ENCODE measurements at regions not wholly inside any gene's neighbourhood (a gene's known extent, or its start where the extent isn't known, plus 50 kb on each side); places are given as distances from the start of the nearest gene placed in this dataset.
"Not testable (repeated sequence)": the region's sequence is repeated elsewhere in the genome, so short reads cannot be mapped to it uniquely, and the experiment has no call there.

- DNase-seq (ENCODE audit: low read depth in 1 of 2, low spot score in 1 of 2): no peak
Observed at GRCh38 chr9:85487872-85488271, 253.9 kb downstream of the AGTPBP1 start.

GRCh38 chr9:85484235-85484634, 257.5 kb downstream of the AGTPBP1 start:
- no peak for DNase-seq (ENCODE audit: low read depth in 1 of 2, low spot score in 1 of 2)

- no peak for DNase-seq (ENCODE audit: low read depth in 1 of 2, low spot score in 1 of 2)
Observed at GRCh38 chr9:85483208-85483607, 258.5 kb downstream of the AGTPBP1 start.

- DNase-seq (ENCODE audit: low read depth in 1 of 2, low spot score in 1 of 2): no peak
Observed at GRCh38 chr9:85479305-85479704, 262.4 kb downstream of the AGTPBP1 start.

- DNase-seq (ENCODE audit: low read depth in 1 of 2, low spot score in 1 of 2): no peak
Observed at GRCh38 chr9:85478847-85479246, 262.9 kb downstream of the AGTPBP1 start.

- DNase-seq (ENCODE audit: low read depth in 1 of 2, low spot score in 1 of 2): not testable (repeated sequence)
Observed at GRCh38 chr9:85474896-85475295, 266.9 kb downstream of the AGTPBP1 start.

- DNase-seq (ENCODE audit: low read depth in 1 of 2, low spot score in 1 of 2): no peak
Observed at GRCh38 chr9:85471791-85472190, 270.0 kb downstream of the AGTPBP1 start.

GRCh38 chr9:85469041-85469440, 272.7 kb downstream of the AGTPBP1 start:
- no peak for DNase-seq (ENCODE audit: low read depth in 1 of 2, low spot score in 1 of 2)

GRCh38 chr9:85466834-85467233, 274.9 kb downstream of the AGTPBP1 start:
- no peak for DNase-seq (ENCODE audit: low read depth in 1 of 2, low spot score in 1 of 2)

GRCh38 chr9:85458114-85458864, 283.5 kb downstream of the AGTPBP1 start:
- DNase-seq (ENCODE audit: low read depth in 1 of 2, low spot score in 1 of 2): not testable (repeated sequence)

GRCh38 chr9:85453850-85454249, 287.9 kb downstream of the AGTPBP1 start:
- DNase-seq (ENCODE audit: low read depth in 1 of 2, low spot score in 1 of 2): no peak

GRCh38 chr9:85452841-85453240, 288.9 kb downstream of the AGTPBP1 start:
- DNase-seq (ENCODE audit: low read depth in 1 of 2, low spot score in 1 of 2): no peak

GRCh38 chr9:85451680-85452079, 290.1 kb downstream of the AGTPBP1 start:
- DNase-seq (ENCODE audit: low read depth in 1 of 2, low spot score in 1 of 2): no peak

GRCh38 chr9:85445887-85446286, 295.9 kb downstream of the AGTPBP1 start:
- DNase-seq (ENCODE audit: low read depth in 1 of 2, low spot score in 1 of 2): no peak

GRCh38 chr9:85444243-85444642, 297.5 kb downstream of the AGTPBP1 start:
- no peak for DNase-seq (ENCODE audit: low read depth in 1 of 2, low spot score in 1 of 2)

- no peak for DNase-seq (ENCODE audit: low read depth in 1 of 2, low spot score in 1 of 2)
Observed at GRCh38 chr9:85443190-85443598, 298.6 kb downstream of the AGTPBP1 start.

- DNase-seq (ENCODE audit: low read depth in 1 of 2, low spot score in 1 of 2): no peak
Observed at GRCh38 chr9:85439791-85440190, 302.0 kb downstream of the AGTPBP1 start.

GRCh38 chr9:85433956-85434355, 307.8 kb downstream of the AGTPBP1 start:
- DNase-seq (ENCODE audit: low read depth in 1 of 2, low spot score in 1 of 2): not testable (repeated sequence)

- not testable (repeated sequence) for DNase-seq (ENCODE audit: low read depth in 1 of 2, low spot score in 1 of 2)
Observed at GRCh38 chr9:85433551-85433950, 308.2 kb downstream of the AGTPBP1 start.

GRCh38 chr9:85433046-85433445, 308.7 kb downstream of the AGTPBP1 start:
- DNase-seq (ENCODE audit: low read depth in 1 of 2, low spot score in 1 of 2): no peak

GRCh38 chr9:85432599-85432998, 309.2 kb downstream of the AGTPBP1 start:
- DNase-seq (ENCODE audit: low read depth in 1 of 2, low spot score in 1 of 2): no peak

- no peak for DNase-seq (ENCODE audit: low read depth in 1 of 2, low spot score in 1 of 2)
Observed at GRCh38 chr9:85431339-85432102, 310.2 kb downstream of the AGTPBP1 start.

All from activated CD4-positive, alpha-beta T cell treated with anti-CD3 and anti-CD28 coated beads, Interleukin-2, amount 50 U/mL, for 24 hours (primary cell).